HEK293 (cell line): ENCODE measurements at regions not wholly inside any gene's neighbourhood (a gene's known extent, or its start where the extent isn't known, plus 50 kb on each side); places are given as distances from the start of the nearest gene placed in this dataset.
"Not testable (repeated sequence)": the region's sequence is repeated elsewhere in the genome, so short reads cannot be mapped to it uniquely, and the experiment has no call there.

Source experiments
- CTCF ChIA-PET: fragments of 350-600 bp; formaldehyde crosslinking; extraction: SDS; loops from one replicate; lab custom pipeline; 2021; ENCODE audit warnings: antibody characterized with exemption; lab: Yijun Ruan, JAX
- POLR2A ChIA-PET: fragments of 300-600 bp; formaldehyde crosslinking; extraction: SDS; loops from one replicate; lab custom pipeline; 2020; ENCODE audit warnings: antibody characterized with exemption, inconsistent platforms; lab: Yijun Ruan, JAX
- H3K27ac ChIP-seq: fragments of 200-500 bp; sonication (Bioruptor generic); 2 replicates; pipeline ENCODE4 v1.5.1; 2014; ENCODE audit warnings: low read depth, low read length, control low read depth, inconsistent platforms; ENCODE audit errors: extremely low read depth
- H3K36me3 ChIP-seq, 2 experiments: fragments of 200-500 bp in 1 of 2; sonication (Bioruptor generic) in 1 of 2; 1 replicate in 1 of 2; 2 replicates in 1 of 2; pipeline ENCODE4 v1.5.1; 2014 to 2017; ENCODE audit warnings: inconsistent platforms in 2 of 2, low read length in 2 of 2; ENCODE audit not compliant: control insufficient read depth in 2 of 2, insufficient read depth in 1 of 2
- H3K4me1 ChIP-seq: fragments of 200-500 bp; sonication (Bioruptor generic); 2 replicates; pipeline ENCODE4 v1.5.1; 2014; ENCODE audit warnings: mild to moderate bottlenecking, low read length, inconsistent platforms; ENCODE audit not compliant: control insufficient read depth, insufficient read depth
- H3K4me3 ChIP-seq: 2 replicates; pipeline ENCODE4 v1.5.1; 2011; ENCODE audit warnings: low read depth, mild to moderate bottlenecking, control low read depth, low read length, moderate library complexity
- H3K9me3 ChIP-seq: fragments of 200-500 bp; sonication (Bioruptor generic); 2 replicates; pipeline ENCODE4 v1.5.1; 2014; ENCODE audit warnings: low read depth, low read length, inconsistent platforms; ENCODE audit not compliant: control insufficient read depth, insufficient read depth
- HIC1 ChIP-seq: fragments of 450-650 bp; formaldehyde crosslinking; IDR thresholded peaks from 2 replicates; pipeline ENCODE4 v1.5.1; 2016; ENCODE audit warnings: missing biosample characterization, missing genetic modification characterization
- HOXD13 ChIP-seq: sonication (generic); formaldehyde crosslinking; IDR thresholded peaks from 2 replicates; pipeline ENCODE4 v1.8.0; 2022; ENCODE audit warnings: missing genetic modification reagents, borderline replicate concordance
- KLF10 ChIP-seq: fragments of 450-650 bp; IDR thresholded peaks from 2 replicates; pipeline ENCODE4 v1.5.1; 2018; ENCODE audit warnings: missing biosample characterization, mild to moderate bottlenecking, missing genetic modification characterization
- KLF16 ChIP-seq: fragments of 450-650 bp; formaldehyde crosslinking; IDR thresholded peaks from 2 replicates; pipeline ENCODE4 v1.5.1; 2017; ENCODE audit warnings: missing biosample characterization, missing genetic modification characterization
- MEIS1 ChIP-seq: sonication (generic); formaldehyde crosslinking; IDR thresholded peaks from 2 replicates; pipeline ENCODE4 v1.8.1; 2022; ENCODE audit warnings: missing genetic modification reagents, mild to moderate bottlenecking, borderline replicate concordance
- ZBTB49 ChIP-seq: fragments of 450-650 bp; formaldehyde crosslinking; IDR thresholded peaks from 2 replicates; pipeline ENCODE4 v1.5.1; 2016; ENCODE audit warnings: missing biosample characterization, missing genetic modification characterization, low read depth
- ZFP37 ChIP-seq: fragments of 450-650 bp; formaldehyde crosslinking; IDR thresholded peaks from 2 replicates; pipeline ENCODE4 v1.5.1; 2016; ENCODE audit warnings: missing biosample characterization, missing genetic modification characterization
- ZNF121 ChIP-seq: fragments of 450-650 bp; formaldehyde crosslinking; IDR thresholded peaks from 2 replicates; pipeline ENCODE4 v1.5.1; 2016; ENCODE audit warnings: missing biosample characterization, missing genetic modification characterization
- ZNF169 ChIP-seq: fragments of 450-650 bp; formaldehyde crosslinking; IDR thresholded peaks from 2 replicates; pipeline ENCODE4 v1.5.1; 2016; ENCODE audit warnings: missing biosample characterization, missing genetic modification characterization
- ZNF23 ChIP-seq: fragments of 450-650 bp; formaldehyde crosslinking; IDR thresholded peaks from 2 replicates; pipeline ENCODE4 v1.5.1; 2016; ENCODE audit warnings: missing biosample characterization, missing genetic modification characterization, borderline replicate concordance
- ZNF239 ChIP-seq: fragments of 450-650 bp; formaldehyde crosslinking; IDR thresholded peaks from 2 replicates; pipeline ENCODE4 v1.5.1; 2016; ENCODE audit warnings: missing biosample characterization, missing genetic modification characterization
- ZNF350 ChIP-seq: fragments of 450-650 bp; formaldehyde crosslinking; IDR thresholded peaks from 2 replicates; pipeline ENCODE4 v1.5.0; 2017; ENCODE audit warnings: missing biosample characterization, mild to moderate bottlenecking, missing genetic modification characterization
- ZNF488 ChIP-seq: fragments of 450-650 bp; formaldehyde crosslinking; IDR thresholded peaks from 2 replicates; pipeline ENCODE4 v1.5.1; 2016; ENCODE audit warnings: missing biosample characterization, missing genetic modification characterization
- ZNF521 ChIP-seq: fragments of 450-650 bp; formaldehyde crosslinking; IDR thresholded peaks from 2 replicates; pipeline ENCODE4 v1.5.1; 2017; ENCODE audit warnings: missing biosample characterization, mild to moderate bottlenecking, missing genetic modification characterization
- ZNF585B ChIP-seq: fragments of 450-650 bp; formaldehyde crosslinking; IDR thresholded peaks from 2 replicates; pipeline ENCODE4 v1.5.1; 2016; ENCODE audit warnings: missing biosample characterization, missing genetic modification characterization
- ZNF639 ChIP-seq: fragments of 450-650 bp; formaldehyde crosslinking; IDR thresholded peaks from 2 replicates; pipeline ENCODE4 v1.5.1; 2016; ENCODE audit warnings: missing biosample characterization, missing genetic modification characterization
- ZNF785 ChIP-seq: fragments of 450-650 bp; formaldehyde crosslinking; IDR thresholded peaks from 2 replicates; pipeline ENCODE4 v1.5.1; 2016; ENCODE audit warnings: missing biosample characterization, missing genetic modification characterization

GRCh38 chr6:26239415-26239814 lies 125.6 kb upstream of the BTN3A2 start:
- H3K4me3 ChIP-seq, H3K36me3 ChIP-seq, H3K27ac ChIP-seq, H3K9me3 ChIP-seq, CTCF ChIA-PET, H3K4me1 ChIP-seq: not testable (repeated sequence)
- POLR2A ChIA-PET: interaction anchor here (1.1 kb wide), 1 partner anchor 11 kb away, joined by 5 read pairs; a partner anchor contains a TSS

GRCh38 chr6:26240157-26241032 lies 124.6 kb upstream of the BTN3A2 start:
- no peak overlapping the region for H3K27ac ChIP-seq
- no peak for TF ChIP-seq KLF16 (tag by site-specific recombination)
- no peak for TF ChIP-seq ZNF350 (tag by site-specific recombination)
- no peak for TF ChIP-seq ZNF785
- no peak for TF ChIP-seq ZNF23 (tag by site-specific recombination)
- TF ChIP-seq KLF10 (tag by site-specific recombination): no peak
- no peak for TF ChIP-seq ZBTB49 (tag by site-specific recombination)
- TF ChIP-seq ZNF169 (tag by site-specific recombination): no peak
- TF ChIP-seq ZNF585B (tag by site-specific recombination): no peak
- TF ChIP-seq ZFP37 (tag by site-specific recombination): no peak
- TF ChIP-seq HIC1 (tag by site-specific recombination): no peak
- no peak for TF ChIP-seq ZNF239 (tag by site-specific recombination)
- no peak for TF ChIP-seq ZNF521 (tag by site-specific recombination)
- TF ChIP-seq ZNF639 (tag by site-specific recombination): no peak
- TF ChIP-seq MEIS1: no peak
- TF ChIP-seq ZNF488: no peak
- TF ChIP-seq ZNF121: no peak
- TF ChIP-seq HOXD13 (CRISPR knock-in tag): no peak
- H3K4me3 ChIP-seq: peak overlapping the region; percentile 7; the same call in 1 of the 2 replicates
- POLR2A ChIA-PET: interaction anchor here (1.1 kb wide), 1 partner anchor 10 kb away, joined by 5 read pairs; a partner anchor contains a TSS
- H3K36me3 ChIP-seq: no peaks in the 10 kb centered on the region
- CTCF ChIA-PET: no interaction called here
- no peaks in the 10 kb centered on the region for H3K9me3 ChIP-seq
- H3K4me1 ChIP-seq: no peaks in the 10 kb centered on the region
